Heart left ventricle (tissue), 13 donors: ENCODE measurements at regions not wholly inside any gene's neighbourhood (a gene's known extent, or its start where the extent isn't known, plus 50 kb on each side); places are given as distances from the start of the nearest gene placed in this dataset.

Experiments
- POLR2A ChIP-seq, 2 donors: fragments of 450-650 bp; IDR thresholded peaks; one replicate each; pipeline ENCODE4 v1.6.1; 2017; ENCODE audit warnings: antibody characterized with exemption in 2 of 2, mild to moderate bottlenecking in 2 of 2, moderate library complexity in 2 of 2
- TF ChIP-seq, protein P1 (sequence below), 12 donors: fragments of 200-600 bp; sonication (generic) in 4 of 12; IDR thresholded peaks; one replicate each; pipeline versions ENCODE4 v1.5.0 to v1.8.0; 2018 to 2022; ENCODE audit warnings: antibody characterized with exemption in 12 of 12, mild to moderate bottlenecking in 5 of 12
- donor health status: ischemic (EF 13 %, LVEDD 7.1; RV severe dilation, severe dysfunction).
- donor health status: DM: no; HTN: yes; CAD: no.
- donor health status: DM: no; HTN: no; CAD: no.
- donor health status: ischemic (EF 25% LVEDD 6.9; RV normal size, moderate dysfunction).
- donor health status: ischemic (EF 25% LVEDD 5.7; RV mildly dilated, moderate dysfunction).
- donor health status: ischemic (EF 35%, LVEDD 5.7; RV mildly dilated, moderate dysfunction).
- donor health status: nonischemic (EF 11% LVEDD 7.7; RV severe dilation, severe dysfunction).
- donor health status: DM: yes; HTN: yes; CAD: no.
- donor health status: PGD.
- donor health status: ischemic (EF 29% LVEDD 5.4; RV normal size, mild dysfunction).
- donor health status: nonischemic (EF 23%, LVEDD 6.1; RV moderate dilation, normal function).

DNA sequence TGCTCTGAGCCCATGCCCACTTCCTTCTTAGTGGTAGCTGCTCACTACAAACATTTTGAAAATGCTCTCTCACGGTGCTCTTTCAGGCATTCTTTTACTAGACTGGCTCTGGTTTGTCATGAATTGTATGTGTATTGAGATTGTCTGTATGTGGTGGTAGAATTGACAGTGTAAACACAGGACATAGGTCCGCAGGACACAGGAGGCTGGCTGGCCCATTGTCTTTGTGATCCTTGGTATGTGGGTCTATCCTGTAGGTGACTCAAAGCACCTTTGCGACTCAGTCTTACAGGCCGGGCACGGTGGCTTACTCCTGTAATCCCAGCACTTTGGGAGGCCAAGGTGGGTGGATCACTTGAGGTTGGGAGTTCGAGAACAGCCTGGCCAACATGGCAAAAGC is 250.9 kb downstream of the C12orf75 start:
- TF ChIP-seq, protein P1, sequence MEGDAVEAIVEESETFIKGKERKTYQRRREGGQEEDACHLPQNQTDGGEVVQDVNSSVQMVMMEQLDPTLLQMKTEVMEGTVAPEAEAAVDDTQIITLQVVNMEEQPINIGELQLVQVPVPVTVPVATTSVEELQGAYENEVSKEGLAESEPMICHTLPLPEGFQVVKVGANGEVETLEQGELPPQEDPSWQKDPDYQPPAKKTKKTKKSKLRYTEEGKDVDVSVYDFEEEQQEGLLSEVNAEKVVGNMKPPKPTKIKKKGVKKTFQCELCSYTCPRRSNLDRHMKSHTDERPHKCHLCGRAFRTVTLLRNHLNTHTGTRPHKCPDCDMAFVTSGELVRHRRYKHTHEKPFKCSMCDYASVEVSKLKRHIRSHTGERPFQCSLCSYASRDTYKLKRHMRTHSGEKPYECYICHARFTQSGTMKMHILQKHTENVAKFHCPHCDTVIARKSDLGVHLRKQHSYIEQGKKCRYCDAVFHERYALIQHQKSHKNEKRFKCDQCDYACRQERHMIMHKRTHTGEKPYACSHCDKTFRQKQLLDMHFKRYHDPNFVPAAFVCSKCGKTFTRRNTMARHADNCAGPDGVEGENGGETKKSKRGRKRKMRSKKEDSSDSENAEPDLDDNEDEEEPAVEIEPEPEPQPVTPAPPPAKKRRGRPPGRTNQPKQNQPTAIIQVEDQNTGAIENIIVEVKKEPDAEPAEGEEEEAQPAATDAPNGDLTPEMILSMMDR (IDR thresholded peaks at IDR 0.05): no peak
- TF ChIP-seq POLR2A (IDR thresholded peaks at IDR 0.05): no peak
